H1 (cell line): ENCODE measurements at regions not wholly inside any gene's neighbourhood (a gene's known extent, or its start where the extent isn't known, plus 50 kb on each side); places are given as distances from the start of the nearest gene placed in this dataset.

Experiments
- CTCF ChIA-PET: fragments of 300-600 bp; sonication (Branson Sonifier 250); formaldehyde crosslinking; loops from one replicate; lab custom pipeline; 2021; ENCODE audit not compliant: partially characterized antibody; lab: Charles Lee
- POLR2A ChIA-PET: fragments of 300-600 bp; sonication (Branson Sonifier 250); formaldehyde crosslinking; loops from one replicate; lab custom pipeline; 2021; ENCODE audit warnings: inconsistent platforms; ENCODE audit not compliant: partially characterized antibody; lab: Charles Lee
- DNase-seq, 2 experiments: peaks; one replicate each; pipeline versions ENCODE4 v3.0.0 to v3.0.0-alpha.2; 2010 to 2022; ENCODE audit warnings: low spot score in 2 of 2, low read depth in 1 of 2, mixed read lengths in 1 of 2
- FAIRE-seq: peaks from 2 replicates; lab custom pipeline; 2011; peaks lifted over from hg19 to GRCh38; lab: Jason Lieb, UNC
- H2AFZ ChIP-seq: 2 replicates; pipeline ENCODE4 v1.8.1; 2012; ENCODE audit warnings: low read length, inconsistent platforms
- H2AK5ac ChIP-seq: 2 replicates; pipeline ENCODE4 v1.6.1; 2013; ENCODE audit warnings: low read depth, low read length
- H2BK120ac ChIP-seq: replicated peaks from 2 replicates; pipeline ENCODE3; 2013; ENCODE audit warnings: low read depth, low read length, inconsistent platforms
- H2BK12ac ChIP-seq: 2 replicates; pipeline ENCODE4 v1.6.1; 2013; ENCODE audit warnings: low read depth, low read length
- H2BK15ac ChIP-seq: 2 replicates; pipeline ENCODE4 v1.6.1; 2013; ENCODE audit warnings: low read length
- H2BK20ac ChIP-seq: 2 replicates; pipeline ENCODE4 v1.6.1; 2013; ENCODE audit warnings: low read length
- H2BK5ac ChIP-seq: 2 replicates; pipeline ENCODE4 v1.6.1; 2013; ENCODE audit warnings: low read depth, low read length
- H3K14ac ChIP-seq: 2 replicates; pipeline ENCODE4 v1.6.1; 2013; ENCODE audit warnings: inconsistent platforms; ENCODE audit not compliant: insufficient read length
- H3K18ac ChIP-seq: 2 replicates; pipeline ENCODE4 v1.6.1; 2013; ENCODE audit warnings: low read length; ENCODE audit errors: extremely low read depth
- H3K23ac ChIP-seq: 2 replicates; pipeline ENCODE4 v1.6.1; 2013; ENCODE audit warnings: inconsistent platforms; ENCODE audit not compliant: insufficient read length
- H3K23me2 ChIP-seq: 2 replicates; pipeline ENCODE4 v1.6.1; 2013; ENCODE audit warnings: low read depth, low read length
- H3K27ac ChIP-seq: 2 replicates; pipeline ENCODE4 v1.6.1; 2011; ENCODE audit warnings: low read depth, low read length, inconsistent platforms
- H3K27me3 ChIP-seq, 4 experiments: replicated peaks in 1 of 4; 1 replicate in 1 of 4; 2 replicates in 3 of 4; pipeline versions ENCODE4 v1.6.1 to v1.8.1; 2011 to 2013; ENCODE audit warnings: low read length in 3 of 4, mild to moderate bottlenecking in 3 of 4, inconsistent platforms in 2 of 4, mixed read lengths in 2 of 4, moderate library complexity in 1 of 4; ENCODE audit not compliant: control insufficient read depth in 3 of 4, insufficient read depth in 3 of 4; ENCODE audit errors: extremely low read depth in 1 of 4
- H3K36me3 ChIP-seq, 4 experiments: 2 replicates each; pipeline versions ENCODE4 v1.6.1 to v1.8.1; 2011 to 2013; ENCODE audit warnings: mild to moderate bottlenecking in 4 of 4, low read length in 3 of 4, moderate library complexity in 2 of 4, control low read depth in 1 of 4, inconsistent platforms in 1 of 4; ENCODE audit not compliant: insufficient read depth in 4 of 4, control insufficient read depth in 2 of 4
- H3K4ac ChIP-seq: replicated peaks from 2 replicates; pipeline ENCODE3; 2013; ENCODE audit warnings: low read length, low read depth, mixed read lengths, inconsistent platforms; ENCODE audit not compliant: insufficient read length
- H3K4me1 ChIP-seq, 4 experiments: replicated peaks in 1 of 4; 1 replicate in 1 of 4; 2 replicates in 3 of 4; pipeline versions ENCODE4 v1.6.1 to v1.8.1; 2011 to 2013; ENCODE audit warnings: low read length in 3 of 4, inconsistent platforms in 2 of 4, mixed read lengths in 1 of 4; ENCODE audit not compliant: insufficient read depth in 4 of 4, control insufficient read depth in 3 of 4
- H3K4me2 ChIP-seq, 2 experiments: 2 replicates each; pipeline versions ENCODE4 v1.6.1 to v1.8.1; 2011 to 2013; ENCODE audit warnings: low read depth in 2 of 2, low read length in 2 of 2, control low read depth in 1 of 2, inconsistent platforms in 1 of 2, mild to moderate bottlenecking in 1 of 2; ENCODE audit not compliant: insufficient read depth in 1 of 2
- H3K4me3 ChIP-seq, 4 experiments: fragments of 200-600, 300-600 bp in 1 of 4; sonication (generic), shearing (Covaris generic), sonication (Bioruptor Twin) in 1 of 4; 2 replicates each; pipeline versions ENCODE4 v1.5.1 to v1.8.1; 2011 to 2016; ENCODE audit warnings: low read length in 4 of 4, low read depth in 3 of 4, control low read depth in 2 of 4, inconsistent platforms in 2 of 4, mild to moderate bottlenecking in 2 of 4, mixed read lengths in 1 of 4, moderate library complexity in 1 of 4; ENCODE audit not compliant: insufficient read depth in 2 of 4; ENCODE audit errors: extremely low read depth in 1 of 4
- H3K56ac ChIP-seq: replicated peaks from 2 replicates; pipeline ENCODE3; 2013; ENCODE audit warnings: low read depth, mild to moderate bottlenecking, mixed read lengths, low read length, inconsistent platforms; ENCODE audit not compliant: insufficient read length
- H3K79me1 ChIP-seq: 2 replicates; pipeline ENCODE4 v1.6.1; 2013; ENCODE audit warnings: low read depth, low read length, control low read depth
- H3K79me2 ChIP-seq, 2 experiments: 2 replicates each; pipeline versions ENCODE4 v1.6.1 to v1.8.1; 2012 to 2013; ENCODE audit warnings: low read length in 2 of 2, mild to moderate bottlenecking in 2 of 2, inconsistent platforms in 1 of 2; ENCODE audit not compliant: insufficient read depth in 2 of 2, control insufficient read depth in 1 of 2
- H3K9ac ChIP-seq, 4 experiments: replicated peaks in 1 of 4; 1 replicate in 1 of 4; 2 replicates in 3 of 4; pipeline versions ENCODE4 v1.6.1 to v1.8.1; 2011 to 2013; ENCODE audit warnings: low read depth in 3 of 4, low read length in 3 of 4, control low read depth in 2 of 4, mild to moderate bottlenecking in 2 of 4, moderate library complexity in 2 of 4, inconsistent platforms in 1 of 4; ENCODE audit errors: extremely low read depth in 1 of 4
- H3K9me3 ChIP-seq, 2 experiments: 2 replicates each; pipeline versions ENCODE4 v1.6.1 to v1.8.1; 2012 to 2013; ENCODE audit warnings: mild to moderate bottlenecking in 2 of 2, moderate library complexity in 2 of 2, control low read depth in 1 of 2, inconsistent platforms in 1 of 2, low read depth in 1 of 2, low read length in 1 of 2, mixed read lengths in 1 of 2; ENCODE audit not compliant: insufficient read depth in 2 of 2
- H4K20me1 ChIP-seq, 2 experiments: replicated peaks in 1 of 2; 2 replicates each; pipeline versions ENCODE3 to v1.8.1; 2011 to 2013; ENCODE audit warnings: inconsistent platforms in 2 of 2, low read length in 2 of 2, mild to moderate bottlenecking in 1 of 2; ENCODE audit not compliant: insufficient read depth in 2 of 2, control insufficient read depth in 1 of 2
- H4K5ac ChIP-seq: 2 replicates; pipeline ENCODE4 v1.6.1; 2013; ENCODE audit warnings: low read length, low read depth, mixed read lengths, inconsistent platforms; ENCODE audit not compliant: insufficient read length
- H4K8ac ChIP-seq: 2 replicates; pipeline ENCODE4 v1.8.0; 2013; ENCODE audit warnings: mild to moderate bottlenecking, moderate library complexity, low read length, inconsistent platforms; ENCODE audit not compliant: insufficient read depth; ENCODE audit errors: extremely low read depth
- H4K91ac ChIP-seq: replicated peaks from 2 replicates; pipeline ENCODE3; 2013; ENCODE audit warnings: low read length, mixed read lengths, inconsistent platforms; ENCODE audit not compliant: insufficient read length
- CHD2 ChIP-seq: IDR thresholded peaks from 2 replicates; pipeline ENCODE4 v1.6.1; 2012; ENCODE audit warnings: low read length, improper control_type of control experiment
- CTBP2 ChIP-seq: IDR thresholded peaks from 2 replicates; pipeline ENCODE4 v1.7.0; 2011; ENCODE audit warnings: borderline replicate concordance, mild to moderate bottlenecking, moderate library complexity, mixed read lengths, low read length; ENCODE audit not compliant: insufficient read depth, insufficient read length
- SP1 ChIP-seq: IDR thresholded peaks from 2 replicates; pipeline ENCODE4 v1.6.1; 2011; ENCODE audit warnings: low read depth, low read length
- WGBS, 2 experiments: shearing (Covaris generic) in 1 of 2; methylation state at CpG; one replicate each; pipeline versions ENCODE4 v1.1.6 to v1.1.7; 2013 to 2015; ENCODE audit warnings: low lambda C conversion rate in 2 of 2, mixed read lengths in 2 of 2, inconsistent platforms in 1 of 2, low coverage in 1 of 2, missing lambda C conversion rate in 1 of 2; ENCODE audit not compliant: insufficient replicate concordance in 2 of 2, insufficient coverage in 1 of 2, insufficient read length in 1 of 2; ENCODE audit errors: extremely low coverage in 1 of 2, missing lambda C conversion rate in 1 of 2; 5-methylcytosine and 5-hydroxymethylcytosine counted together
- TF ChIP-seq, protein P1 (sequence below): IDR thresholded peaks from 2 replicates; pipeline ENCODE4 v1.6.1; 2012; ENCODE audit warnings: inconsistent platforms

DNA sequence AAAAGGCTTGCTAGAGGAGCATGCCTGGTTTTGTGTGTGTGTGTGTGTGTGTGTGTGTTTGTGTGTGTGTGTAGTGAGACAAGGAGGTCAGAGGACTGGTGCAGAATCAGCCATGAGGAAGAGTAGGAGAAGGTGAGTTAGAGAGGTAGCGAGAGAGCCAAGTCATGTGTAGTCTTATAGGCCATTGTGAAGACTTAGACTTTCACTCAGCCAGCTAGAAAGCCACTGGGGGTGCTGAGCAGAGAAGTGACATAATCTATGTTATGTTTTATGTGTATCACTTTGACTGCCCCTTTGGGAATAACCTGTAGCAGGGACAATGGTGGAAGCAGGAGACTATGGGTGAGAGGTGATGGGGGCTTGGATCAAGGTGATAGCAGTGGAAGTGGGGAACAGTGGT is 180.5 kb upstream of the CLINT1 start:
- Histone ChIP-seq H4K20me1 (no peaks in the 10 kb centered on the region), H3K14ac (no peak overlapping the region), H3K4me2 (no peak overlapping the region), H3K27me3 (no peaks in the 10 kb centered on the region), H4K5ac (no peak overlapping the region), H2BK12ac (no peak overlapping the region), H2AK5ac (no peak overlapping the region), H2BK20ac (no peak overlapping the region), H3K9me3 (peaks cover 13 to 29% of the 10 kb centered on the region in 2 experiments), H3K18ac (no peak overlapping the region), H2AFZ (no peak overlapping the region), H3K4ac (no peak overlapping the region), H2BK5ac (no peak overlapping the region), H4K8ac (no peak overlapping the region), H2BK120ac (no peak overlapping the region), H3K79me1 (no peaks in the 10 kb centered on the region), H3K56ac (no peak overlapping the region), H3K36me3 (no peaks in the 10 kb centered on the region), H3K4me3 (no peak overlapping the region), H3K23me2 (peaks cover 2% of the 10 kb centered on the region; the same call in 1 of the 2 replicates), H4K91ac (no peak overlapping the region), H3K27ac (no peak overlapping the region), H3K79me2 (no peaks in the 10 kb centered on the region), H3K9ac (no peak overlapping the region), H2BK15ac (no peak overlapping the region), H3K23ac (no peak overlapping the region), H3K4me1 (no peaks in the 10 kb centered on the region)
- ChIA-PET CTCF (interaction anchor here (1.2 to 1.7 kb wide), 2 partner anchors 36 to 56 kb away, joined by 3 to 6 read pairs; no protein-coding TSS in a partner anchor), POLR2A (no interaction called here)
- no peak for FAIRE-seq
- WGBS, 2 experiments = 93% methylated on average over 1 of the region's 1 CpG; no CpG with 5 or more reads in 1 of the 2 experiments
- no peak for DNase-seq
- TF ChIP-seq, protein P1, sequence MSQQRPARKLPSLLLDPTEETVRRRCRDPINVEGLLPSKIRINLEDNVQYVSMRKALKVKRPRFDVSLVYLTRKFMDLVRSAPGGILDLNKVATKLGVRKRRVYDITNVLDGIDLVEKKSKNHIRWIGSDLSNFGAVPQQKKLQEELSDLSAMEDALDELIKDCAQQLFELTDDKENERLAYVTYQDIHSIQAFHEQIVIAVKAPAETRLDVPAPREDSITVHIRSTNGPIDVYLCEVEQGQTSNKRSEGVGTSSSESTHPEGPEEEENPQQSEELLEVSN = no peak
- TF ChIP-seq CTBP2 (no peak), CHD2 (no peak), SP1 (no peak)
